NCI-H1105 (cell line): ENCODE measurements at regions not wholly inside any gene's neighbourhood (a gene's known extent, or its start where the extent isn't known, plus 50 kb on each side); places are given as distances from the start of the nearest gene placed in this dataset.
"Not testable (repeated sequence)": the region's sequence is repeated elsewhere in the genome, so short reads cannot be mapped to it uniquely, and the experiment has no call there.

Source experiments
- DNase-seq: peaks from one replicate; lab custom pipeline; 2025; lab: John Stamatoyannopoulos, UW

DNA sequence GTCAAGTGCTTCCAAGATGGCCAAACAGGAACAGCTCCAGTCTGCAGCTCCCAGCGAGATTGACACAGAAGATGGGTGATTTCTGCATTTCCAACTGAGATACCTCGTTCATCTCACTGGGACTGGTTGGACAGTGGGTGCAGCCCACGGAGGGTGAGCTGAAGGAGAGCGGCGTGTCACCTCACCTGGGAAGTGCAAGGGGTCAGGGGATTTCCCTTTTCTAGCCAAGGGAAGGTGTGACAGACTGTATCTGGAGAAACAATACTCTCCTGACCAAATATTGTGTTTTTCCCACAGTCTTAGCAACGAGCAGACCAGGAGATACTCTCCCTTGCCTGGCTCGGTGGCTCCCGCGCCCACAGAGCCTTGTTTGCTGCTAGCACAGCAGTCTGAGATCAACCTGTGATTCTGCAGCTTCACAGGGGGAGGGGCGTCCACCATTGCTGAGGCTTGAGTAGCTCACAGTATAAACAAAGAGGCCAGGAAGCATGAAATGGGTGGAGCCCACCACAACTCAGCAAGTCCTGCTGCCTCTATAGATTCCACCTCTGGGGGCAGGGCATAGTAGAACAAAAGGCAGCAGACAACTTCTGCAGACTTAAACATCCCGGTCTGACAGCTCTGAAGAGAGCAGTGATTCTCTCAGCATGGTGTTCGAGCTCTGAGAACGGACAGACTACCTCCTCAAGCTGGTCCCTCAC is 293.5 kb upstream of the SUCLG2 start:
- DNase-seq = no peak

DNA sequence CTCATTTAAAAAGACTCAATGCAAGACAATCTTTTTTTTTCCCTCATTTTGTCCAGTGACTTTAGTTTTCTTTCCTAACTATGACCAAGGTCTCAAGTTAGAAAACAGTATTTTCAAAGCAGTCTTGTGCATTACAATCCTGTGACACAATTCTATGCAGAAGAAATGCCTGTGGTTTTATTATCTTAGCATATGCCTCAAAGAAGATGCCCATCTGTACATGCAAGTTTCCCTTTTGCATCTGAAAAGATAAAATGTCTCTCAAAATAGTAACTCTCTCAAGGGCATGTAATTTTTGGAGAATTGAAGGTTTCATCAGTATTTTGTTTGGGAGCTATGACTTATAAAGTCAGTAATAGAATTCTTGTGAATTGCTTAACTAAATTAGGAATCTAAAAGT is 292.0 kb upstream of the SUCLG2 start:
- DNase-seq = no peak

DNA sequence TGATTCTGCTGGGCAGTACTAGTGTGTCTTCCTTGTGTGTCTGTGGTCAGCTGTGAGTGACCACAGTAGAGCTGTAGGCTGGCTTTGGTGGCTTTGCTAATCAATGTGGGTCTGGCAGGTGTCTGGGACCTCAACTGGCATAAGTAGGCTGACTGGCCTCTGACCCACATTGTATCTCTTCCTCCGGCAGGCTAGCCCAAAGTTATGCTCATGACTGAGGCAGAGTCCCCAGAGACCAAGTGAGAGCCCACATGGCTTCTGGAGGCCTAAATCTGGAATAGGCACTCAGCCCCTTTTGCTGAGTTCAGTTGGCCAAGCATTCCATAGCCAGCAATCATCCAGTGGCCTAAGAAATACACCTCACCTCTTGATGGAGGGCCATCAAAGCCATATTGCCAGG is 289.1 kb upstream of the SUCLG2 start:
- DNase-seq = no peak

DNA sequence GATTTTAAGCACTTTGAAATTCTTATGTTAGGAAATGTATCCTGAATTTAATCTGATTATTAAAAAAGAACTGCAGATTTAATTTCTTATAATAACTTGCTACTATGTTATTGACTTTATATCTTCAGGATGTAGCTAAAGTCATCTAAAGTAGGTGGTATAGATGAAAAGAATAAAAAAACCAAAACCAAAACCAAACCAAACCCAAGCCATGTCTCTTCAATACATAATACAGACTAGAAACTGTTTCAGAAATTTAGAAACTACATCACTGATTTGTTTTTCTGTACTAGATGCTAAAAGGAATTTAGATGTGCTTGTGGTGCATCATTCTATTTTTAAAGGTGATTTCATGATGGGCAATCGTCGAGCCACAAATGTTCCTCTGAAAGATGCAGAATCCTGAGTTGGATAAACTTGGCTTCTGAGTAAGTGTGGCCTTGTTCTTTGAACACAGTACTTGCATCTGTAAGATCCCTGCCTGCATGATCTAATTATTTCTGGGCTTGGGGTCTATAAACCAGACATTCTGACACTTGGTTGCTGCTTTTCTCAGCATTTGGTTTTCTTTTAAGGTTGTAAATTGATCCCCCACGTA is 287.1 kb upstream of the SUCLG2 start:
- no peak for DNase-seq

DNA sequence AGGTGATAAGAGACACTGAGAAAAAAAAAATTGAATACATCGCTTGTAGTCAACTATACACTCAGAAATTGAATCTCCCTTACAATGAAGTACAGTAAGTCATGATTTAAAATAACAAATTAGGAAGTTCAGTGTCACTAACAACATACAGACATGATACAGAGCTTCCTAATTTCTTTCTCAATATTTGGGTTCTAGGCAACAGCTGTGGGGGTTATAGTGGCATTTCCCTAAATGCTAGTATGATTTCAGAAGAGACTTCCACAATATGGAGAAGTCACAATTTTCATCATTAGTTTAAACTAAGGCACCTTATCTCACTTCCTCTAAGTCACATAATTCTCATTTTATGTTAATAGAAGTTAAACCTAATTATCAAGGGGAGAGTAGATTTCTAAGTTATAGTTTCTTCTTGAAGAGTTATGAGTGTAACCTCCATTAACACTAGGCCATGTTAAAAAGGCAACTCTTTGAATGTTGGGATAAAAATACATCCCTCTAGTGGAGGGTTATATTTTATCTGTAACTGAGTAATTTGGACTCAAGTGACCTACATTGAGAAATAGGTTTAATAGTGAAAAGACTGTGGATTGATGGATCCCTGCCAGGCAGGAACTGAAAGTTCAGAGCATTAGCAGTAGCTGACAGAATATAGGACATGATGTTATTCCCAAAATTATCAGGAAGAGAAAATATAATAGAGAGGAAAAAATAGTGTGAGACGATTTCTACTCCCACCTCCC is 286.0 kb upstream of the SUCLG2 start:
- no peak for DNase-seq

DNA sequence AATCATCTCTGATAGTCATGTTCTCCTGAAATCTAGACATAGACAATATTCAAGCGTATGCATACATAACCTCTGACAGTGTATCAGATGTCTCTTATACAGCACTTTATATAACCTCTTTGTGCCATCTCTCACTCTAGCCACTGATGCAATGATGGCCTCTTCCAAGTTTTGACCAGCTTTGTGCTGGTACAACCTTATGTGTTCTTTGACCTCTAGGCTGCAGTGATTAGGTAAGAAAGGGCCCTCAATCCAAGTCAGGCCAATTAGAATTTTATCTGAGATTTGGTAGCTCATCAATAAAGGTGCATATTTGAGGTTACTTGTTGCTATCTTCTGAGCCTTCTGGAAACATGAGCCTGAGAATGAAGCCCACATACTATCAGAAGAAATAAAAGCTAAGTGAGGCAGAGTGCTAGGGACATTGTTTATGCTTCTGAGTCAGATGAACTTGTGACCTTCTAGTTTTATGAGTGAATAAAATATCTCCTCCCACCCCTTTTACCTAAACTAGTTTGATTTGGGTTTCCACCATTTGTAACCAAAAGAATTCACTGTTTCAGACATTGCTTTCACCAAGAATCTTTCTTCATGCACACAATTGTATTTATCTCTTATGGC is 283.2 kb upstream of the SUCLG2 start:
- no peak for DNase-seq

DNA sequence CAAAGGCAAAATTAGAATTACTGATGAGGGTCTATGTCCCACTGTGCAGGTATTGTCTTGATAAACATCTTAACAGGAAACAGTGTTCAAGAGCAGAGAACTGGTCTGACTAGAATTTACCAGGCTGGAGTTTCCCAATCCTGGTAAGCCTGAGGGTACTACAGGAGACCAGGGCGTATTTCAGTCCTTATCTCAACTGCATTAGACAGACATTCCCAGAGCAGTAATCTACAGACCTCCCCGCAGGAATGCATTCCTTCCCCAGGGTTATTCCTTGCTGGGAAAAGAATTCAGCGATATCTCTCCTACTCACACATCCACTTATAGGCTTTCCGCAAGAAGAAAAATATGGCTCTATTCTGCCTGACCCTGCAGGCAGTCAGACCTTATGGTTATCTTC is 276.0 kb upstream of the SUCLG2 start:
- not testable (repeated sequence) for DNase-seq

DNA sequence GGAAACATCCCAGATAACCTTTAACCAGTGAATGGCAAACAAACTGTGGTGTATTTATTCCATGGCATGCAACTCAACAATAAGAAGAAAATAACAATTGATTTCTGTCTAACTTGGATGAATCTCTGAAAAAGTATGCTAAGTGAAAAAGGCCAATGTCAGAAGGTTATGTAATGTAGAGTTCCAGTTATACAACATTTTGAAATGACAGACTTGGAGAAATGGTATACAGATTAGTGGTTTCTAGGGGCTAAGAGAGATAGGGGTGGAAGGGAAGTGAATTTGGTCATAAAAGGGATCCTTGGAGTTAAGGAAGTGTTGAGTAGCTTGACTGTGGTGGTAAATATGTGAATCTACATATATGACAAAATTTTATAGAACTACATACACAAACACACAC is 269.4 kb upstream of the SUCLG2 start:
- no peak for DNase-seq

DNA sequence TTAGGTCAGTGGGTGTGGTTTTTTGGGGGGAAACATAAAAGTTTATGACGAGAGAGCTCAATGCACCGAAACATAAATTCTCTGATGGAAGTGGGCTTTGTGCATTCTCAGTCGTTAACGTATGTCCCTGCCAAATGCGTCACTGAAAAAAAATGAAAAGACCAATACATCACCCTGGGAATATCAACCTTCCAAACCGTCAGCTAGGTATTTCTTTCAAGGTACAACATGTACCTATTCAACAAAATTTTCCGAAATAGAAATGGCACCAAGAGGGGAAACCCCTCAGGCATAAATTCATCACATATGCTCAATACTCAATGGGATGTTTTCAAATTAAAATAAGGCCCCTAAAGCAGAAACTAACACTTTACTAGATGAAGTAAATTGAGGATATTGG is 266.6 kb upstream of the SUCLG2 start:
- DNase-seq = no peak

DNA sequence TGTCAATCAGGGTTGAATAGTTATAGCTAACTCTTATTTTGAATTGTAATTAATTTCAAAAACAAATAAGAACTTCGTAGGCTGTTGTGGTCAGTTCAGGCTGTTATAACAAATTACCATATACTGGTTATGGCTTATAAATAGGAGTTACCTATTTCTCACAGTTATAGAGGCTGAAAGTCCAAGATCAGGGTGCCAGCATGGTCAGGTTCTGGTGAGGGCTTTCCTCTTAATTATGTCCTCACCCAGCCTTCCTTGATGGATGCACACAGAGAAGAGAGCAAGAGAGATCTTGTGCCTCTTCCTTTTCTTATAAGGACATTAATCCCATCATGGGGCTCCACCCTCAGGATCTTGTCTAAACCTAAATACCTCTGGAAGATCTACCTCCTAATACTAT is 265.9 kb upstream of the SUCLG2 start:
- no peak for DNase-seq

DNA sequence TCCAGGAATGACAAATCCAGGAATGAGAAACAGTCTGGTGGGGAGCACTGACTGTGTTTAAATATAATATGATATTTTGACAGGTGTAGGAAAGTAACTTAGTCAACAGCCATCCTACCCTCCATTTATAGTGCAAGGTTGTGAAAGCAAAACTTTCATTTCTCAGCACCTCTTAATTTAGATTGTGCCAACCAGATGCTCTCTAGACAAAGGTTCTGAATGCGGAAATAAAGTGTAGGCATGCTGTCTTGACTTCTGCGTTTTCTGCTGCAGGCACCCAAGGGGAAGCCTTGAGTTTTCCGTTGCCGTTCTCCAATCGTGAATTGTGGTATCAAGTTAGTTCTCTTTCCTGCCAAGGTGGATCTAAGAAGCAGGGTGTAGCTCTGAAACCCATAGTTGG is 261.9 kb upstream of the SUCLG2 start:
- no peak for DNase-seq

DNA sequence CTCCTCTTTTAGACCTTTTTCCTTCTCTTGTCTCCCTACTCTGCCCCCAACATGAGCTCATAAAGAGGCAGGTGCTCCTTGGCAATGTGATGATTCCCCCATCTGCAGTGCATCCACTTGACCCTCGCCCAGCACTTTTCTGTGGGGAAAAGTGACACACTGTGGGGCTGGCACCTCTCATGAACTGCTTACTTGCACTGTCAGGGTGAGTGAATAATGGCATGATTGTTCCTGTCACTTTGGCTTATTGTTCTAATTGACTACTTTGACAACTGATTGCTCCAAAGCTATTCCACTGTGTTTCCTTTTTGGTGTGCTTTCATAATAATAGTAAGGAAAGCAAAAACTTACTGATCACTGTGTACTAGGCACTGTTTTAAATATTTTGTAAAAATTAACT is 253.3 kb upstream of the SUCLG2 start:
- no peak for DNase-seq

DNA sequence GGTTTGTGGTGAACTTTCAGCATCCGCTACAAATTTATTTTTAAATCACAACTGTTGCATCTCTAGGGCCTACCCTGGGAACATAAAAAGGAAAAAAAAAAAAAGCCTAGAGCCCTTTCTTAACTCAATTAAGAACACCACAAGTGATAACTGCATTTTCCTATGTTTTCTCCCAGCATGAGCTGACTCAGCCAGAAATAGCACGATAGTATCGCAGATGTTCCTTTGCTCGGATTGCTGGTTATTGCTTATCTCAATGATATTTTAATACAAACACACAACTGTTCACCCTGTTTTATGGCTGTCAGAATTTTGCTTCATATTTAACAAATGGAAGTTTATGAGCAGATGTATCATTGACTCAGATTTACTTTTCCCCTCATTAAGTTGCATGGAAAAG is 251.8 kb upstream of the SUCLG2 start:
- DNase-seq = no peak

DNA sequence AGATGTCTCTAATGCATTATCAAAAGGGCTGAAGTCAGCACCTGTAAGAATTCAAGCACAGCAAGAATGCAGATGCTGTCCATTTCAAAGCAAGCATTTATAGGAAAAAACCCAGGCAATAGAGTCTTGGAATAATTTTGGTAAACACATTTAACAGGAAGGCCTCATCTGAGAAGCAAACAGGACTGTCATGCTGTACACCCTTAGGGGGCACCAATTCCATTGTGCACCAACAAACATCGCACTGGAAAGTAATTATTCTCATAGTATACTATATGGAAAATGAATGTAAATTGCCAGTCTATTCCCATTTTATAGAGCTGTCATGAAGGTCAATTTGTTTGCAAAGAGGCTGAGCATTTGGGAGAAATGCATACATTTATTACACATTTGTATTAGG is 247.3 kb upstream of the SUCLG2 start:
- no peak for DNase-seq

DNA sequence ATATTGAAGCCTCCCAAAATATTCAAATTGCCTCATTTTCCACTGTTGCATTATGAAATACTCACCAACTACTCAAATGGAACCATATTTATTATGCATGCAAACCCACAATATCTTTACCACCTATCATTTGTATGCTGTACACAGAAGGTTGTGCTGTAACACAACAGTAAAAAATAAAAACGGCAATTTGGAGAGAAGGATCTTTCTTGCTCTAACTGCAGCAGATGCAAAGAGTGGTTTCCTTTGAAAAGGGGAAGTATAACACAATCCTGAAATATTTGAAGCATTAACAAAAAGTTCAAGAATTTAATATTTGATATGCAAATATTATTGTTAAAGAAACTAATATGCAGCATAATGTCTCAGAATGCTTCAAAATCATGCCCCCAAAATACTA is 244.5 kb upstream of the SUCLG2 start:
- DNase-seq = no peak

DNA sequence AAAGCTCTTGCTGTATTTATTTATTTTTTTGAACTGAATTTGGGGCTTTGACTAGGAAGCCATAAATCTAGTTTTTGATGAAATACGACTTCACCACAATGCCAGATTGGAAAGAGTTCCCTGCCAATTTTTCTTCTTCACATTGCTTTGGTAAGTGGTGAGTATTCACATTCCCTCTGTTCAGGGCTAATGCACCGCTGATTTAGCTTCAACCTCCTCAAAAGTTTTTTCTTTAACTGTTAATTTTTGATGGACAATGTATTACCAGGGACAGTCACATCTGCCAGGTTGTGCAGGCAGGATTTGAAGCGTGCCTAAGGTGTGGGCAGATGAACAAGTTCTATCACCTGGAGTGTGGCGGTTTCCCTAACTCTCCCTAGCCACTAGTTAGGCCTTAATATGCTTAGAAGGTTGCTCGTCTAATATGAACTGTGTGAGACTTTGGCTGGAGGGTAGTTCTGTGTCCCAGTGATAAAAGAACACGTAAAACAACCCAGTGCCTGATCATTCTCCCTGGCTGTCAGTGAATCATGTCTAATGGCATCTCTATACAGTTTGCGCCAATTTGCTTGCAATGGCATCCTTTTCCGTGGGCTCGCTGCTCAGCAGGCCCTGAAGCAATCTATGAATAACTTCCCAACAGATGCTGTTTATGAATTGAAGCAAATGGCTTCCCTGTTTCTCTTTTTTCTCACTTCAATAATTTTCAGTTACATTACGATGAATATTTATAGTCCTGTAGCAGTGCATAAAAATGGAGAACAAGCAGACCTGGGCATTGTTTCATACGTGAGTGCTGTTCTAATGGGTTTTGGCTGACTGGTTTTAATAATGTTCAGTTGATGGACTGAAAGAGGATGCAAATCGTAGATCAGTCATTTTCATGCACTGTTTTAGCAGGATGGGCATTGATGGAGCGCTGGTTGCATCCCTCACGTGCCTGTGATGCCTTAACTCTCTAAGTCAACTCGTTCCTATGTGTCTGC is 243.2 kb upstream of the SUCLG2 start:
- no peak for DNase-seq

DNA sequence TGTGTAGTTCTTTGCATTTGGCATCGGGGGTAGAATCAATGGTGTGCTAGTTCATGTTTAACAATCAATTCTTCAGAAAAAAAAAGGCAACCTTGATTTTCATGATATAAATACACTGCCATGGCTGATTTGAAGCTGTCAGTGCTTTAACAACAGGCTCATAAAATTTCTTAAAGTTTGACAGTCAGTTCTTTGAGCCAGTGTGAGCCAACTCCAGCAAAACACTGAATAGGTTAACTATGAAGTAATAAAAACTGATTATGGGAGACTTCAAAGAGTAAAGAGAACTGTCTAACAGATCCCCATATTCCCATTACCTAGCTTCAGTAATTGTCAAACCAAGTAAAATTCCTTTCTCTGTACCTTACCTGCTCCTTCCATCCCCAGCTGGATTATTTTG is 241.7 kb upstream of the SUCLG2 start:
- DNase-seq = no peak

DNA sequence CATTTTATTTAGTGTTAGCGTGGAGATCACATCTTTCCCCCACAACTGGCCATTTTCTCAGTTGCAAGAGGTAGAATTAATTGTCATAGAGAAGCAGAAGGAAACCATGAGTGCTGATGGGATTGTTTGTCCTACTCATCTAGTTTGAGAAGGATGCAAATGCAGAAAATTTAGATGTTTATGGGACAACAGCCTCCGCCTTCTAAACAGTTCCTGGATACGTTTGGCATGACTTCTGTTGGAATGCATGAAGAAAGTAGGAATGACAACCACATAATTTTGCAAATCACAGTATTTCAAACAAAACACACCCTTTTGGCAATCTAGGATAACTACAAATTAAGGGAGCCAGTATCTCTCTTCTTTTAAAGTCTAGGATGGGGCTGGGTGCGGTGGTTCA is 240.1 kb upstream of the SUCLG2 start:
- DNase-seq = no peak

DNA sequence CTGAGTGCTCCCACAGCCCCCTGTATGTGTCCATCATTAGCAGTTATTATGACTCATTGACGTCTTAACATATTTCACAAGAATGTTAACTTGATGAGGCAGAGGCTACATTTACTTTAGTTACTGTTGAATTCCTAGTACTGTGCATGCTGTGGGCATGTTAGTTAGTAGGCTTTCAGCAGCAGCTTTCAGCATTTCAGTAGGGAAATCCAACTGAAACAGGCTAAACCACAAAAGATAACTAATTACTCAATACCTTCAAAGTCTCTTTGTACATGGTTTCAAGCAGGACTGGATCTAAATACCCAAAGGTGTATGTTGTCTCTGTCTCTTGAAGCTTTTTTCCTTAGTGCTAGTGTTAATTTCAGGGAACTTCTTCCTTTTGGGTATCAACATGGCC is 229.9 kb upstream of the SUCLG2 start:
- DNase-seq = no peak

DNA sequence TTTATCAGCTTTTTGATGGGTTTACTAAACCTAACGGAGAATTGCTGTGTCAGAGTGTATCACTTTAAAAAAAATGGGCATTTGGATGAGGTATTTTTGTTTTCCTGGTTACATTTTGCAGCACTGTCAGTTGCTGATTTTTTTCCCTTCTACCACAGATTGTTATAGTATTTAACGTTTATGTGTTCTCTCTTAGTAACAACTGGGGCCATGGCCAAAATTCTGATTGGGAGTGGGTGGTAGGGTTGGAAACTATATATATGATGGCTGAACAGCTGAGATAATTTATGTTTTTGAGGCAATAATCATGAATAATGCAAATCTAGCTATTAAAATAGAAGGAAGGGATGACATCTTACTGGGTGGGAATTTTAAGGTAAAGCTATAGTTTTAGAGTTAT is 229.4 kb upstream of the SUCLG2 start:
- no peak for DNase-seq

DNA sequence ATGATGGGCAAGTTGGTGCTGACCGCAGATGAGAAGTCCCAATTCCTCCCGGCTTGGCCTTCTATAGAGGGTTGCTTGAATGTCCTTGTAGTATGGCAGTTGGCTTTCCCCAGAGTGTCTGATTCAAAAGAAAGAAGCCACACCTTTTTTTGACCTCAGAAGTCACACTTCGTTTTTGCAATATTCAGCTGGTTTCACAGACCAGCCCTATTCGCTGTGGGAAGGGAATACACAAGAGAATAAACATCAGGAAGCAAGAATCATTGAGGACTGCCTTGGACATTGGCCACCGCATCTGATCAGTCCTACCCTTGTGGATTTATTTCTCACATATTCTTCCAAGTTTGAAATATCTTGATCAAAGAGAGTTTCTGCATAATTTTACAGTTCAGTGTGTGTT is 228.6 kb upstream of the SUCLG2 start:
- no peak for DNase-seq

DNA sequence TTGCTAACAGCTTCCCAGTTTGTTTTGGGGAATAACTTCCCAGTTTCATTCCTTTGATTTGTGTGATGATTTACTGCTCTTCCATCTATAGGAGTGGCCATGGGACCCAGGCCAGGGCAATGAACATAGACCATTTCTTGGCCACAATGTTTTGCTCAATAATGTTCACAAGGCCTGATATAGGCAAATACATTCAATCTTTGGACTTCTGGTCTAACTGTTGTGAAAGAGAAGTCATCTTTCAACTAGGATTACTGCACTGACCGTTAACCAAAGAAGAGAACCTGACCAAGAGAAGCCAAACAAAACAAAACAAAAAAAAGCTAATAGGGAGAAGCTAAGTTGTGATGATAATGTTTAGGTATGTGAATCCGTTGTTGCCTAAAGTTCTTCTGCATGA is 221.8 kb upstream of the SUCLG2 start:
- DNase-seq = no peak
